HG02678 (cell line): ENCODE measurements at regions not wholly inside any gene's neighbourhood (a gene's known extent, or its start where the extent isn't known, plus 50 kb on each side); places are given as distances from the start of the nearest gene placed in this dataset.
"Not testable (repeated sequence)": the region's sequence is repeated elsewhere in the genome, so short reads cannot be mapped to it uniquely, and the experiment has no call there.

ENCODE experiments used
- ATAC-seq: cut with Tn5 transposase; IDR thresholded peaks from one replicate; pipeline ENCODE4 v1.9.1; 2021; ENCODE audit warnings: mild to moderate bottlenecking, moderate library complexity; ENCODE audit not compliant: unreplicated experiment

DNA sequence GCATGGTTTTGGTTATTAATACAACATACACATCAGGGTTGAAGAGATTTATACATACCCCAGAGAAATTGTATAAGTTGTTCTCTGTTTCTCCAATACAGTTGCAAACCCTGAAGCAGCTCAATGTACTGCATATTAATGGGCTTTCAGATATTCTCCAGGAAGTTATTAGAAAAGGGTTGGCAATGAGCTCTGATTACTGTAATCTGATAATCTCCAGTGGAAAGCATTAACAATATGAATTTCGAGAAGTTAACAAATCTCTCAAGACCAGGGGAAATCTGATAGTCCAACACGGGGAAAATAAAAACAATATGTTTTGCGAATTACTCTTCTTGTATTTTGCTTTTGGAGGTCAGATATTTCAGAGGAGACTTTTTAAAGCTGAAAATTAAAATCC is 950.1 kb downstream of the TBL1XR1 start:
- ATAC-seq: no peak

DNA sequence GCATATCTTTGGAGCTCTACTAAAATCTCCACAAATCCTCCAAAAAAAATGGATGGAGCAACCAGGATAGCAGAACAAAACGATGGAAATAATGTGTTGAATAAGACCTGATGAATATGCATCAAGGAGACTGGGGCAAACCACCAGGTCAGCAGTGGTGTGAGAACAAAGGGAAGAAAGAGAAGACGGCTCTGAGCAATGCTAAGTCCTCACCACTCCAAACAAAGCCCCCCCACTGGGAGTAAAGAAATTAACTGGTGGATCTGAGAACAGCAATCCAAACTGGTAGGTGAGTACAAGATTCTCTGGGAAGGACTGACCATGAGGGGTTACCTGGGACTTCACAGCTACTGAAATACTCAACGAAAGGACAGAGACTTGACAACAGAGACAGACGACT is 977.3 kb downstream of the TBL1XR1 start:
- no peak for ATAC-seq

DNA sequence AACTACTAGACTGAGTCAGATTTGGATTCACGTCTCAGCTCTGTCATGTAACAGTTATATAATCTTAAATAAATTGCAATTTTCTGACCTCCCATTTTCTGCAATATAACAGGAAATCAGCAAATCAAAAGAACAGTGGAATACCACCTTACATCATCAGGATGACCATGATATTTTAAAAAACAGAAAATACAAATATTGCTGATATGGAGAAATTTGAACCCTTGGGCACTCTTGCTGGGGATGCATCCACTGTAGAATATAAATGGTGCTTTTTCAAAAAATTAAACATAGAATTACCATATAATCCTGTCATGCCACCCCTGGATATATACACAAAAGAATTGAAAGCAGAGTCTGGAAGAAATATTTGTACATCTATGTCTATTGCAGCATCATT is 982.5 kb downstream of the TBL1XR1 start:
- no peak for ATAC-seq

DNA sequence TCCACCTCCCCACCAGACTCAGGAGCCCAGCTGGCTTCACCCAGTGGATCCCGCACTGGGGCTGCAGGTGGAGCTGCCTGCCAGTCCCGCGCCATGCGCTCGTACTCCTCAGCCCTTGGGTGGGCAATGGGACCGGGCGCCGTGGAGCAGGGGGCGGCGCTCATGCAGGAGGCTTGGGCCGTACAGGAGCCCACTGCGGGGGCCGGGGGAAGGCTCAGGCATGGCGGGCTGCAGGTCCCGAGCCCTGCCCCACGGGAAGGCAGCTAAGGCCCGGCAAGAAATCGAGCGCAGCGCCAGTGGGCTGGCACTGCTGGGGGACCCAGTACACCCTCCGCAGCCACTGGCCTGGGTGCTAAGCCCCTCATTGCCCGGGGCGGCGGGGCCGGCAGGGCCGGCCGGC is 984.0 kb downstream of the TBL1XR1 start:
- ATAC-seq: not testable (repeated sequence)

DNA sequence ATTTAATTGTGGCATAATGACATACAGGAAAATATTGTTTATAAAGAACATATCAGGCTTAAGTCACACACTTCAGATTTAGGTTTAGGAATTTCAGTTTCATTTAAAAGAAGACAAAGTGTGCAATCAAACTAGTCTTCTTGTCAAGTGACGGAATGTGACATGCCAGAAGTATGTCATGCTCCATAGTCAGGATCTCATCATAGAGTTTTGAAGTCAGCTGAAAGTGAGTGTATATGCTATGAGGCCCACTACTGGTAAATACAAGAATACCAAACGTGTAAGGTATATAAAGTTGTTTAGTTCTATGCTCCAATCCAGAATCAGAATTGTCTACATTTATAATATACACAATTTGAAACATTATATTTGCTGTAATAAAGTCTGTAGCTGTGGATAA is 988.4 kb downstream of the TBL1XR1 start:
- ATAC-seq: no peak

DNA sequence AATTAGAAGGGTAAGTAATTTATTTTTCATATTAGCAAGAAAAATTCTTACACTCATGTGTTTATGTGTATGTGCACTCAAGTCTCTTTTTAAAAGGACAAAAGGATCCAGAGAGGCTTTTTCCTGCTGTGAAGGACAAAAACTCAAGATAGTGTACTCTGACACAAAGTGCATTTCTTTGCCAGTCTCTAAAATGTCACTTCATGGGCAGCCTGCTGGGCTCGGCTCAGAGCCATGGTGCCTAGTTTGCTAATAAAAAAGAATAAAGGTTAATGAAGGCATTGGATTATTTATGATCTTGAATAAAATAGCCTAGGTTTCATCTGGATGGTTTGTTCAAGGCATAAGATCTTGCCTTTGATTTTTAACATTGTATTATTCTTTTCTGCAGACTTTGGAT is 989.0 kb downstream of the TBL1XR1 start:
- ATAC-seq: no peak

DNA sequence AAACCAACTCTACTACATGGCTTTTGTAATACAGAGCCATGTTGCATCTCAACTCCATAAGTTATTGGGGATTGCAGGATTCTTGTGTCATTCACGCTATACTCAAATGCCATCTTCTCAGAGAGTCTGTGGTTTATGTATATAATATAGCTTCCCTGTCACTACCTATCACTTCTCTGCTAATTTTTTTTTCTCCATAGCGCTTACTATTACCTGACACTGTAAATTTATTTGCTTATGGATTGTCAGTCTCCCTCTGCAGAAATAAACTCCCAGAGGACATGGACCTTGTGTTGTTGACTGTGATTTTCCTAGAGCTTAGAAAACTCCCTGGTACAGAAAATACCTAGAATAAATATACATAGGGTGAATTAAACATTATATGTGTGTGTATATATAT is 990.5 kb downstream of the TBL1XR1 start:
- ATAC-seq: no peak

DNA sequence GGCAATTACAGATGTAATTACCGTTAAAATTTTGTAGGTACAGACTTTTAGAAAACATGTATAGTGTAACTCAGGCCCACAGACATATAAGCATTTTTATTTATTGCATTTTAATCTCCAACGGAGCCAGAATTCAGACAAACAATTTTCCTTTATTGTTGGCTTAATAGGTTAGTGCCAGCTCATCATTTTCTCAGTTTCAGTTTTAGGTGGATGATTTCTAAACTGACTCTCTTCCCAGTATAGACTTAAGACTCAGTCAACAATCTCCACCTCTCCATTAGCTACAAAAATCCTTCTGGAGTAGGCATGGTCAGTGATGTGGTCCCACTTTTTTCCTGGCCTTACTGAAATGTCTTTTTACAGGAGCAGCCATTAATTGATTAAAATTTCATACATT is 994.6 kb downstream of the TBL1XR1 start:
- ATAC-seq: no peak

DNA sequence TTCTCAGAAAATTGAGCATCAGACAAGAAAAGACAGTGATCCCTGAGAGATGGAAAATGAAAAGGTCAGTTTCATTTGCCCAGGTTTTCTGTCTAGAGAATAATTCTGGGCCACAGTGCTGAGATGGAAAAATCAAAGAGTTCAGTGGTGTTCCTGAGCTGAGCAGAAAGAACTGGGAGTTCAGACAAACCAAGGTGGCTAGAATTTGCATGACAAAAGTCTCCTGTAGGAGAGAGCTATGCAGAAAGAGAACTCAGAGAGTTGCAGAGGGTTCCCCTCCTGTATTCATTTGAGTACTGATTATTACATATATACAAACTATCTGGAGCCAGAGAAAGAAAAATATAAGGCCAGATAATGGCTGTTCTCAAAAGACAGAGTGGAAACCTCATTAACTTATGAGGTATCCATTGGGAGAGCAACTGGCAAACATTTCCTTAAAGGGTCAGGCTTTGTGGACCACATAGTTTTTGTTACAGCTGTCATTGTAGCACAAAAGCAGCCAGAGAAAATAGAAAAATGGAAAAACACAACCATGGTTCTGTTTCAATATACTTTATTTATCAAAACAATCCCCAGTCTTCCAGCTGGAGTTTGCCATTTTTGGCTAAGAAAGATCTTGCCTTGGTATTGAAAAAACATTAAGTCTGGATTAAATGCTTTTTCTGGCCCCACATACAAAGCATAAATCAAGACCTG is 1004.1 kb downstream of the TBL1XR1 start:
- no peak for ATAC-seq

DNA sequence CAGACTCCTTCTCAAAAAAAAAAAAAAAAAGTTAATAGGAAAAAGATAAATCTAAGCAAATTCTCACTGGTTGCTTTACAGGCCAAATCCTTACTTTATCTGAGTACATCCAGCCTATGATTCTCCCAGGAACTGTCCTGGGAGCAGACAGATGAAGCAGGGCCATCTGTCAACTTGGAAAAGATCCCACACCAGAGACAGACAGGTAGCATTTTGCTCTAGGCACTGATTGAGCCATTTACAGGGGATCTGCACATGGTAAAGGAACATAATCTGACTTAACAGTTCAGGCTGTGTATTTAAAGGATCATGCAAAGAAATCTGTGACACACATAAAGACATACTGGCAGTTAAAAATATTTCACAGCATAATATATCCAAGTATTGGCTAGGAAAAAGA is 1006.5 kb downstream of the TBL1XR1 start:
- ATAC-seq: no peak

DNA sequence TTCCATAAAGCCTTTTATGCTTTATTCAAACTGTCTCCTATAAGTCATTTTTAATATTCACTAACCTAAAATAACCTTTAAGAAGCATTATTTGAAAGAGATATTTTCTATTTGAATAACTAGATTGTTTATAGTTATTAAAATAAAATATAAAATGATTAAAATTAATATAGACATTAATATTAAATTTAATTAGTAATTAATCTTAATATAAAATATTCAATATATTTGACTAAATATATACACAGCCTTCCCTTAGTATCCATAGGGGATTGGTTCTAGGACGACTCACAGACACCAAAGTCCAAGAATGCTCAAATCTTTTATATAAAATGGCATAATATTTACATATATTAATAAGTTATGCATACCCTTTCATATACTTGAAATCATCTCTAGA is 1014.1 kb downstream of the TBL1XR1 start:
- ATAC-seq: no peak

DNA sequence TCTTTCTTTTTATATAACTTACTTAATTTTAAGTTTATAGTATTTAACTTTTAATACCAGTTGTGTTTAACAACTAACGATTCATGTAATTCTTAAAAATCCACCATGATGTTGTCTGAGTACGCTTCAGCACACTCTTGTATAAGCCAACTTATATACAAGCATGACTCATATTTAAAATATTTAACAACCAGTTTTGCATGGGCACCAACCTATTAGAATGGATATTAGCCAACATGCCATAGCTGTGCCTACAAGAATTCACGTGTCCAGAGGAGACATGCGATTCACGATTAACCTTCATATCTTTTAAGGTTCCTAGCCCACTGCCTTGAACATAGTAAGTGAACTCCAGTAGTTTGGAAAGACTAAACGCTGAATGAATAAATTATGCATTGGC is 1023.2 kb downstream of the TBL1XR1 start:
- no peak for ATAC-seq

DNA sequence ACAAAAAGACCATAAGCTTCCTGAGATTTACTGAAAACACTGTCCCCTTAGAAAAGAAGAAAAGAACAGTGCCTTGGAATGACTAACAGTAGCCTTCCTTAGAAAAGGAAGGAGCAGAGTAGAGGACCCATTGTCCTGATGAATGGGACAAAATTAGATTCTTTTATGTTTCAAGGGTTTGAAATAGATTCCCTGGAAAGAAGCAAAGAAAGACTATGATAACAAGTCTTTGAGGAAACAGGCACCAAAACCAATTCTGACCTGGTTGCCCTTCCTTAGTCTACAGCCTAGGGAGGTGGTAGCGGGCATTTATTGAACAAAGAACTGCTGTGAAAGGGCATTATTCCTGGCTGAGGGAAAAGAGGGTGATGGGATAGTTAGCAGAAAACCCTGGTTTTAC is 1024.8 kb downstream of the TBL1XR1 start:
- no peak for ATAC-seq

DNA sequence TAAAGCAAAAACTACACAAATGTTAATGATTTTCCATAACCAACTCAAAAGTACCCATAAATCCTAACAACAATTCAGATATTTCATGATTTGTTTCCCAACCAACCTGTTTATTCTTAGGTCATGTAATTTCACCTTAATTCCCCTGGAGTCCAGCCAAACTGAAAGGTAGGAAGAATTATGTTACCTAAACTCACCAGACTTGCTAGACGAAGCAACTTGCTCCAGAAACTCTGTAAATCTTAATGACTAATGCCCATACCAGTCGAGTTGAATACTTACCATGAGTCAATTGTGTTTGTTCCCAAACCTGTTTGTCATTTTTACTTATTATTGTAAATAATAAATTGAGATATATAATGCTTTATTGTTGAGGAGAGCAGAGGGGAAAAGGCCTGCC is 1030.0 kb downstream of the TBL1XR1 start:
- ATAC-seq: no peak

DNA sequence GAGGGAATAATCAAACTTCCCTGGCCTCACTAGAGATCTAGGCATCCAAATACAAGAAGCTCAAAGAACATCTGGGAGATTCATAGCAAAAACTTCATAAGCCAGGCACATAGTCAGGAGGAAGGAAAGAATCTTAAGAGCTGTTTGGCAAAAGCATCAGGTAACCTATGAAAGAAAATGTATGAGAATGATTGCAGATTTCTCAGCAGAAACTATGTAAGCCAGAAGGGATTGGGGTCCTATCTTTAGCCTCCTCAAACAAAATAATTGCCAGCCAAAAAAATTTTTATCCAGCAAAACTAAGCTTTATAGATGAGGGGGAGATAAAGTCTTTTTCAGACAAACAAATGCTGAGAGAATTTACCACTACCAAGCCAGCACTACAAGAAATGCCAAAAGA is 1036.3 kb downstream of the TBL1XR1 start:
- no peak for ATAC-seq

DNA sequence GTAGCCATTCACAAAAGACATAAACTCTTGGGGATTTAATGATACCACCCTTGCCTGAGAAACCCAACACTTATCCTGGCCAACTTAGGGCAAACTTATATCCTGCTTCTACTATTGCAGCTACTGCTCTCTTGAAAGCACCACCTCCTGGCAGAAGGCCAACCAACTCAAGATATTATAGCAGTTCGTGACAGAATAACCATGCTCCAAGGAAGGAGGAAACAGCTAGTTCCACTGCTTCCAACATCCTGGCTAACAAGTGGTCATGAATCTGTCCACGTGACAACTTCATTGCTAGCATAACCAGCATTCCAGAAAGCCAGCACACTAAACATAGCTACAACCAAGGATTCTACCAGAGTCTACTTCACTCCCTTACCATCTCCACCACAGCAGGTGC is 1037.5 kb downstream of the TBL1XR1 start:
- no peak for ATAC-seq

DNA sequence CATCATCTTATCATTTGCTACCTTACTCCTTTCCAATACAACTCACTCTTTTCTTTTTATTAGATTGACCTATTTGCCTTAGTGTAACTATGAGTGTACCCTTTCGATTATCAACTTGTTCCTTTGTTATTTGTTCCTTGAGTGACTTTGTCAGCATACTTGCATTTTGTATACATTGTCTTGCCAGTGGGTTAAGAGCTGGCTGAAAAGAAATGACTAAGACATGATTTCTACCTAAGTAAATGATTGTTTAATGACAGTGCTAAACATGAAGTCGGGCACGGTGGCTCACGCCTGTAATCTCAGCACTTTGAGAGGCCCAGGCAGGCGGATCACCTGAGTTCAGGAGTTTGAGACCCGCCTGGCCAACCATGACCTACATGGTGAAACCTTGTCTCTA is 1042.3 kb downstream of the TBL1XR1 start:
- no peak for ATAC-seq

DNA sequence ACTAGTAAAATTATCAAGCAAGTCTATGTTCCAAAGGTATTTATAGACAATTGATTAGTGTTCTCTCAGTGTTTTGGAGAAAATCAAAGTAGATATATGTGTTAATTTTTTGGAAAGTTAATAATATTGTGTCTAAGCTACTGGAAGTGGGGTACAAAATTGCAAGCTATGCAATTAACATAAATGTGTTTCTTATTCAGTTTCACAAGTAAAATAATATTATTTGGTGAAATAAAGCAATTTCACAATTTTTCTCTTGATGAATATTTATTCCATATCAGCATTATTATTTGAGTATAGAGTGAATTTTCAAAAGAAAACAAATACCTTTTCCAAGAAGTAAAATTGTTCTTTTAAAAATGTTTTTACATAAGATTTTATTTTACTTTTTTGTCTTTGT is 1047.7 kb downstream of the TBL1XR1 start:
- no peak for ATAC-seq

DNA sequence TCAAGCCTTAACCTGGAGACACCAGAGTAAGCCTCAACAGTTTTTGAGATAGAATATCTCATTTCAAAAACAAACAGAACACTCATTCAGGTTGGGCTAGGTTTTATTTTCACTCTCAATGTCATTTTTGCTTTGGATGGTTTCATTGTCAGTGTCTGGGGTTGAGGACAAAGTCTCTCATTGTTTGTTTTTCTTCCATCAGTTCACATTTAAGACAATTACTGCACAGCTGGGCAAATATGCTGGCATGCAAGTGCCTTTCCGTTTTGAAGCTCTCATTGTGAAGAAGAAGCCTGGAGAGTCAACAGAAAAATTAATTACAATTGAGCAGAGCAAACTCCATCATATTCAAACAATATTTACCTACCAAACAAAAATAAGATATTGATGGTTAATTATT is 1050.0 kb downstream of the TBL1XR1 start:
- ATAC-seq: no peak

DNA sequence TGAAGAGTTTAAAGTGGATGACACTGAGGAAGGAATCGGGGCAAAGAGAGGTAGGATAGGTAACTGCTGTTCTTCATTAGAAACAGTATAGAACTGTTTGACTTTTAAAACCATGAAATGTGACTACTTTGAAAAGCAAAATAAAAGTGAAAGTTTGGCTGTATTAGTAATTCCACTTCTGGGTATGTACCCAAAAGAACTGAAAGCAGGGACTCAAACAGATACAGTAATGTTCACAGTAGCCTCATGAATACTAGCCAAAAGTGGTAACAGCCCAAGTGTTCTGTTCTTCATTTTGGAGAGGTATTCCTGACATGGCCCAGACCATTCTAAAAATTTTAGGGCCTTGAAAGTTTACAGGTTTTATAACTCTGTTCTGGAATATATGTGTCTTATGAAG is 1055.4 kb downstream of the TBL1XR1 start:
- ATAC-seq: no peak

DNA sequence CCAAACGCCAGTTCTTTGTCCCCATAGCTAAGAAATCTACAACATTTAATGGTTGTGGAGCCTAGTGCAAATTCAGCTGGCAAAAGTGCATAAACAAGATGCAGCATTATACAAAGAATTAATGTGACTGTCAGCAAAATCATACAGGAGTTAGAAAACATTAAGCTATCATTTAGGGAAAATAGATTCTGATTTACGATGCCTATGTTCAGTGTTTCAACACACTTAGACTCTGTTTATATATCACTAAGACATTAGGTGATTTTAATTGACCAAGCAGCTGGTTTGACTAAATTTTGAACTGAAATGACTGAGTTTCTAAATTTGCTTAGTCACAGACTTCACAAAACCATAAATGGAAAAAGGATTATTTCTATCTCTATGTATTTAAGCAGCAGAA is 1076.8 kb downstream of the TBL1XR1 start:
- ATAC-seq: no peak

DNA sequence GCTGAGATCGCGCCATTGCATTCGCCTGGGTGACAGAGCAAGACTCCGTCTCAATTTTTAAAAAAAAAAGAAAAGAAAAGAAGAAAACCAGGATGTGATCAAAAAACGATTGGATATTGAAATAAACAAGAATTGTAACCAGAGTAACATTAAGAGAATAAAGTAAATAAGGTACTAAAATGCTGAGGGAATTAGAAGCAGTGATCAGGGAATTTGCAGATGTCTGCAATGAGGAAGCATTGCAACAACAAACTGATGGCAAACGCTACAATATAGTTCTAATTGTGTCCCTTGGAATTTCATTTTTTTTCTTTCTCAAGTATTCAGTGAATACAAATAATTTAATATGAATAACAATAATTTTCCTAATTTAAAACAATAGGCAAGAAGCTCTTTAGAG is 1077.5 kb downstream of the TBL1XR1 start:
- ATAC-seq: no peak

DNA sequence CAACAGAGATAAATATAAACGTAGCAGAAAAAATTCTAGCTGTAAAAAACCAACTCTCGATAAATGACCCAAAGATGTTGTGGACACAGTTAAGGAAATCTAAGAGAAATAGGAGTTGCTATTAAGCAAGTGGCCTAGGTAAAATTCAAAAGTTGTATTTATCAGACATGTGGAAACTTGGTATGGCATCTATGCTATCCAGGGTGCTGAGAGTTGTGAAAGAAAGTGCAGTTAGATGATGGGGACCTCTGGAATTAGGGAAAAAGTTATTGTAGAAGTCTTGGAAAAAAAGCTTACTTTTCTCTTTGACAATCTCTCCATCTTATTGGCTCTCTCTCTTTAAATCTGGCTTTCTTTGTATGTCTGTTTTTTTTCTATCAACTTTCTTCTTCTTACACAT is 1090.9 kb downstream of the TBL1XR1 start:
- no peak for ATAC-seq

DNA sequence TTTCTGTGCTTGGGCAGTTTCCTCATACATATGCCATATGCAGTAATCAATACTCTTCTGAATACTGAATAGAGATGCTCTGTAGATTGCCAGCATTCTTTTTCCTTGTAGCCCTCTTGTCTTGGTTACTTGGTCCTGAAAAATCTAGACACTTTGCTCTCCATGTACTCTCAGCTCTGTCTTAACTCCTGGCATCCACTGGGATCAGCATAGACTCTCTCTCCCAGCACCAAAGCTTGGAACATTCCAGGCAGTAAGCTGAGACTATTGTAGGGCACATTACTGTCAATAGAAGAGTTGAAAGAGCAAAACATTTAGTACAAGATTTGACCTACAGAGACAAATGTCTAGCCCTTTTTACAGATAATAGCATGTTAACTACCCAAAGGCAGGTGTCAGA is 1100.3 kb downstream of the TBL1XR1 start:
- no peak for ATAC-seq
